ENCODE measurements at regions not wholly inside any gene's neighbourhood (a gene's known extent, or its start where the extent isn't known, plus 50 kb on each side); places are given as distances from the start of the nearest gene placed in this dataset.

GRCh38 chr17:79529661-79530081, 81.2 kb downstream of the RBFOX3 start:
- no peak for TF ChIP-seq GATA2 (IDR thresholded peaks at IDR 0.05; ENCODE audit: low read depth, low read length)
- no peak for TF ChIP-seq GATA3 (IDR thresholded peaks at IDR 0.05; ENCODE audit: low read depth, low read length)

Measured in SH-SY5Y (cell line).